H9 (cell line): ENCODE measurements at regions not wholly inside any gene's neighbourhood (a gene's known extent, or its start where the extent isn't known, plus 50 kb on each side); places are given as distances from the start of the nearest gene placed in this dataset.
A peak's percentile ranks its signal among the peaks of the same experiment; 100 is the strongest.

ENCODE experiments used
- DNase-seq: peaks from one replicate; pipeline ENCODE4 v3.0.0-alpha.2; 2017
- H2AFZ ChIP-seq: one replicate; pipeline ENCODE4 v1.6.1; 2013; ENCODE audit warnings: mild to moderate bottlenecking, low read length, control low read depth, moderate library complexity
- H2AK5ac ChIP-seq: 2 replicates; pipeline ENCODE4 v1.6.1; 2013; ENCODE audit warnings: low read length, control low read depth, mixed read lengths; ENCODE audit not compliant: insufficient read length
- H2BK120ac ChIP-seq: one replicate; pipeline ENCODE4 v1.6.1; 2013; ENCODE audit warnings: low read depth, mild to moderate bottlenecking, low read length, control low read depth, inconsistent platforms; ENCODE audit not compliant: poor library complexity, severe bottlenecking
- H2BK12ac ChIP-seq: 2 replicates; pipeline ENCODE4 v1.6.1; 2013; ENCODE audit warnings: low read length, control low read depth, mixed read lengths, low read depth; ENCODE audit not compliant: insufficient read length
- H2BK15ac ChIP-seq: 2 replicates; pipeline ENCODE4 v1.6.1; 2013; ENCODE audit warnings: low read depth, low read length, control low read depth
- H2BK20ac ChIP-seq: one replicate; pipeline ENCODE4 v1.6.1; 2013; ENCODE audit warnings: low read depth, mild to moderate bottlenecking, low read length, control low read depth, inconsistent platforms; ENCODE audit not compliant: poor library complexity, severe bottlenecking
- H2BK5ac ChIP-seq: 2 replicates; pipeline ENCODE4 v1.6.1; 2013; ENCODE audit warnings: low read length, control low read depth, mixed read lengths; ENCODE audit not compliant: insufficient read length
- H3K14ac ChIP-seq: 2 replicates; pipeline ENCODE4 v1.6.1; 2013; ENCODE audit warnings: low read length, control low read depth; ENCODE audit not compliant: insufficient read depth
- H3K18ac ChIP-seq: 2 replicates; pipeline ENCODE4 v1.6.1; 2013; ENCODE audit warnings: low read depth, mild to moderate bottlenecking, mixed read lengths, low read length, control low read depth; ENCODE audit not compliant: insufficient read length
- H3K23ac ChIP-seq: 2 replicates; pipeline ENCODE4 v1.6.1; 2013; ENCODE audit warnings: low read length, control low read depth, mixed read lengths, low read depth; ENCODE audit not compliant: insufficient read length
- H3K23me2 ChIP-seq: 2 replicates; pipeline ENCODE4 v1.6.1; 2013; ENCODE audit warnings: low read depth, mild to moderate bottlenecking, mixed read lengths, low read length, control low read depth; ENCODE audit not compliant: insufficient read length, poor library complexity, severe bottlenecking
- H3K27ac ChIP-seq: 2 replicates; pipeline ENCODE4 v1.5.1; 2013; ENCODE audit warnings: low read length, control low read depth, mixed read lengths, low read depth; ENCODE audit not compliant: insufficient read length
- H3K27me3 ChIP-seq: 2 replicates; pipeline ENCODE4 v1.6.1; 2013; ENCODE audit warnings: low read length, control low read depth, inconsistent platforms; ENCODE audit not compliant: insufficient read depth
- H3K4ac ChIP-seq: 2 replicates; pipeline ENCODE4 v1.6.1; 2013; ENCODE audit warnings: low read depth, mild to moderate bottlenecking, control low read depth, inconsistent platforms, low read length, moderate library complexity
- H3K4me1 ChIP-seq: 2 replicates; pipeline ENCODE4 v1.6.1; 2013; ENCODE audit warnings: low read length, control low read depth, inconsistent platforms; ENCODE audit not compliant: insufficient read depth
- H3K4me2 ChIP-seq: 2 replicates; pipeline ENCODE4 v1.6.1; 2013; ENCODE audit warnings: low read length, control low read depth, mixed read lengths; ENCODE audit not compliant: insufficient read length, insufficient read depth
- H3K56ac ChIP-seq: 2 replicates; pipeline ENCODE4 v1.6.1; 2013; ENCODE audit warnings: low read depth, mild to moderate bottlenecking, mixed read lengths, low read length, control low read depth; ENCODE audit not compliant: insufficient read length
- H3K79me1 ChIP-seq: 2 replicates; pipeline ENCODE4 v1.6.1; 2013; ENCODE audit warnings: low read depth, mild to moderate bottlenecking, moderate library complexity, low read length, control low read depth, inconsistent platforms; ENCODE audit not compliant: insufficient read depth, poor library complexity, severe bottlenecking
- H3K79me2 ChIP-seq: 2 replicates; pipeline ENCODE4 v1.6.1; 2013; ENCODE audit warnings: low read length, control low read depth, inconsistent platforms; ENCODE audit not compliant: insufficient read depth
- H3K9ac ChIP-seq: 2 replicates; pipeline ENCODE4 v1.6.1; 2013; ENCODE audit warnings: low read length, control low read depth, mixed read lengths; ENCODE audit not compliant: insufficient read length; ENCODE audit errors: extremely low read depth
- H3K9me3 ChIP-seq: one replicate; pipeline ENCODE4 v1.6.1; 2013; ENCODE audit warnings: low read depth, low read length, inconsistent platforms; ENCODE audit not compliant: control insufficient read depth
- H3T11ph ChIP-seq: one replicate; pipeline ENCODE4 v1.6.1; 2013; ENCODE audit warnings: mild to moderate bottlenecking, low read length, control low read depth, inconsistent platforms
- H4K20me1 ChIP-seq: one replicate; pipeline ENCODE4 v1.6.1; 2013; ENCODE audit not compliant: control insufficient read depth, insufficient read length, insufficient read depth
- H4K5ac ChIP-seq: 2 replicates; pipeline ENCODE4 v1.6.1; 2013; ENCODE audit warnings: low read depth, mild to moderate bottlenecking, mixed read lengths, low read length, control low read depth; ENCODE audit not compliant: insufficient read length
- H4K8ac ChIP-seq: replicated peaks from 2 replicates; pipeline ENCODE4 v1.6.1; 2013; ENCODE audit warnings: low read length, control low read depth, mixed read lengths, low read depth; ENCODE audit not compliant: insufficient read length
- H4K91ac ChIP-seq: 2 replicates; pipeline ENCODE4 v1.6.1; 2013; ENCODE audit warnings: low read depth, mild to moderate bottlenecking, moderate library complexity, mixed read lengths, low read length, control low read depth; ENCODE audit not compliant: insufficient read length
- H3K27ac Mint-ChIP-seq, 3 experiments: 2 replicates in 2 of 3; 3 replicates in 1 of 3; pipeline ENCODE4 v1.8.0; 2020 to 2021; ENCODE audit warnings: mixed read lengths in 3 of 3, mild to moderate bottlenecking in 1 of 3, moderate library complexity in 1 of 3
- H3K27me3 Mint-ChIP-seq: 2 replicates; pipeline ENCODE4 v1.8.0; 2021; ENCODE audit warnings: low read depth, mild to moderate bottlenecking, moderate library complexity, mixed read lengths
- H3K36me3 Mint-ChIP-seq, 3 experiments: 2 replicates in 2 of 3; 3 replicates in 1 of 3; pipeline ENCODE4 v1.8.0; 2020 to 2021; ENCODE audit warnings: low read depth in 3 of 3, mixed read lengths in 3 of 3; ENCODE audit not compliant: insufficient read depth in 1 of 3
- H3K4me1 Mint-ChIP-seq, 2 experiments: 2 replicates each; pipeline ENCODE4 v1.8.0; 2020; ENCODE audit warnings: mixed read lengths in 2 of 2
- H3K4me3 Mint-ChIP-seq, 2 experiments: 2 replicates in 1 of 2; 3 replicates in 1 of 2; pipeline ENCODE4 v1.8.0; 2020 to 2021; ENCODE audit warnings: mild to moderate bottlenecking in 2 of 2, mixed read lengths in 2 of 2, moderate library complexity in 1 of 2
- H3K9me3 Mint-ChIP-seq, 2 experiments: 2 replicates in 1 of 2; 3 replicates in 1 of 2; pipeline ENCODE4 v1.8.0; 2020; ENCODE audit warnings: mild to moderate bottlenecking in 2 of 2, mixed read lengths in 2 of 2, moderate library complexity in 1 of 2
- CTCF ChIP-seq: fragments of 200-600 bp; sonication (generic); conservative IDR thresholded peaks from 3 replicates; pipeline ENCODE4 v1.8.0; 2021; ENCODE audit warnings: antibody characterized with exemption, mild to moderate bottlenecking
- WGBS: extraction: QIAGEN DNeasy Blood & Tissue Kit; methylation state at CpG from one replicate; pipeline ENCODE4 v1.1.7; 2013; ENCODE audit warnings: missing lambda C conversion rate, low lambda C conversion rate, mixed read lengths; ENCODE audit not compliant: insufficient read length; ENCODE audit errors: extremely low coverage; 5-methylcytosine and 5-hydroxymethylcytosine counted together

- peak overlapping the region in 1 of 3 experiments; percentile 9; a peak in 1 of 7 replicates for H3K27ac Mint-ChIP-seq
- H2BK12ac ChIP-seq, result no peak overlapping the region
- H2BK5ac ChIP-seq, result no peak overlapping the region
- H3K9ac ChIP-seq, result no peak overlapping the region
- no peak overlapping the region for H3K56ac ChIP-seq
- no peak overlapping the region for H3K23ac ChIP-seq
- no peaks in the 10 kb centered on the region for H3K4me1 ChIP-seq
- no peaks in the 10 kb centered on the region for H3K27me3 Mint-ChIP-seq
- no peak overlapping the region for H3K18ac ChIP-seq
- H3K4me2 ChIP-seq, result no peak overlapping the region
- no peak for DNase-seq
- H3K23me2 ChIP-seq, result no peaks in the 10 kb centered on the region
- H3T11ph ChIP-seq, result no peak overlapping the region
- H3K27me3 ChIP-seq, result no peaks in the 10 kb centered on the region
- no peak overlapping the region for H2BK15ac ChIP-seq
- H4K91ac ChIP-seq, result no peak overlapping the region
- H3K4me3 Mint-ChIP-seq, result no peak overlapping the region
- H2AK5ac ChIP-seq, result no peak overlapping the region
- H3K4me1 Mint-ChIP-seq, result peaks cover 7 to 11% of the 10 kb centered on the region in 2 experiments
- H2AFZ ChIP-seq, result no peak overlapping the region
- H3K79me1 ChIP-seq, result no peaks in the 10 kb centered on the region
- no peak overlapping the region for H4K8ac ChIP-seq
- H2BK120ac ChIP-seq, result no peak overlapping the region
- no peaks in the 10 kb centered on the region for H4K20me1 ChIP-seq
- no peak overlapping the region for H2BK20ac ChIP-seq
- H3K36me3 Mint-ChIP-seq, result peaks cover 0 to 3% (median 0%) of the 10 kb centered on the region in 3 experiments; a peak in 2 of 7 replicates
- no peak for TF ChIP-seq CTCF
- no peak overlapping the region for H3K27ac ChIP-seq
- no CpG with 5 or more reads among the region's 5 CpGs for WGBS
- H3K9me3 ChIP-seq, result no peaks in the 10 kb centered on the region
- H3K14ac ChIP-seq, result no peak overlapping the region
- H3K79me2 ChIP-seq, result no peaks in the 10 kb centered on the region
- no peaks in the 10 kb centered on the region; a peak in 1 of 5 replicates for H3K9me3 Mint-ChIP-seq
- no peak overlapping the region for H3K4ac ChIP-seq
- H4K5ac ChIP-seq, result no peak overlapping the region
These were observed 245.7 kb downstream of the ANTXR2 start for GRCh38 chr4:79827283-79827682.
